K562 (cell line): ENCODE measurements at regions not wholly inside any gene's neighbourhood (a gene's known extent, or its start where the extent isn't known, plus 50 kb on each side); places are given as distances from the start of the nearest gene placed in this dataset.

Experiments
- ATAC-seq: fragments of 200-7000 bp; cut with Tn5 transposase; 3 replicates; pipeline ENCODE4 v1.9.1; 2020; ENCODE audit warnings: moderate library complexity
- BruUV-seq: library from RNA; stranded (reverse); fragments of 400-500 nt; replicated peaks from 2 replicates; lab custom pipeline; 2021; lab: Mats Ljungman, UMichigan
- CTCF ChIA-PET: fragments of 300-600 bp; formaldehyde crosslinking; extraction: SDS; loops from one replicate; lab custom pipeline; 2021; ENCODE audit warnings: low intra/inter-chr PET ratio; lab: Yijun Ruan, JAX
- POLR2A ChIA-PET: fragments of 300-600, 350-650 bp; sonication (Branson Sonifier 250); formaldehyde crosslinking; extraction: SDS; loops from one replicate; lab custom pipeline; 2021; ENCODE audit warnings: antibody characterized with exemption, inconsistent platforms; lab: Yijun Ruan, JAX
- DNase-seq, 4 experiments: peaks; one replicate each; pipeline versions ENCODE4 v3.0.0 to v3.0.0-alpha.2; 2011 to 2018; ENCODE audit warnings: low spot score in 3 of 4, mixed read lengths in 3 of 4; ENCODE audit errors: extremely low read depth in 1 of 4
- FAIRE-seq: peaks from 2 replicates; lab custom pipeline; 2011; peaks lifted over from hg19 to GRCh38; lab: Jason Lieb, UNC
- H2AFZ ChIP-seq: 2 replicates; pipeline ENCODE4 v1.6.0; 2011; ENCODE audit warnings: low read depth, low read length, control low read depth, inconsistent platforms
- H3K27ac ChIP-seq: fragments of 200-600 bp; 3 replicates; pipeline ENCODE4 v1.8.0; 2011; ENCODE audit warnings: low read depth, mild to moderate bottlenecking, control low read depth, inconsistent platforms, low read length, moderate library complexity, mixed read lengths; ENCODE audit errors: extremely low read depth
- H3K27me3 ChIP-seq, 2 experiments: fragments of 300-600 bp in 1 of 2; 2 replicates in 1 of 2; 3 replicates in 1 of 2; pipeline versions ENCODE4 v1.6.0 to v1.8.0; 2011; ENCODE audit warnings: inconsistent platforms in 2 of 2, low read length in 2 of 2, mild to moderate bottlenecking in 1 of 2, mixed read lengths in 1 of 2, moderate library complexity in 1 of 2; ENCODE audit not compliant: control insufficient read depth in 2 of 2, insufficient read depth in 2 of 2
- H3K36me3 ChIP-seq: fragments of 300-600 bp; 3 replicates; pipeline ENCODE4 v1.8.0; 2011; ENCODE audit warnings: mild to moderate bottlenecking, low read length, inconsistent platforms; ENCODE audit not compliant: control insufficient read depth, insufficient read depth
- H3K4me1 ChIP-seq, 2 experiments: fragments of 200-600 bp in 1 of 2; replicated peaks in 1 of 2; 2 replicates in 1 of 2; 3 replicates in 1 of 2; pipeline versions ENCODE4 v1.5.1 to v1.8.0; 2011; ENCODE audit warnings: inconsistent platforms in 2 of 2, low read length in 2 of 2, mild to moderate bottlenecking in 1 of 2, mixed read lengths in 1 of 2, moderate library complexity in 1 of 2; ENCODE audit not compliant: control insufficient read depth in 2 of 2, insufficient read depth in 2 of 2
- H3K4me2 ChIP-seq: 2 replicates; pipeline ENCODE4 v1.6.1; 2011; ENCODE audit warnings: low read length, control low read depth, inconsistent platforms, mixed read lengths; ENCODE audit not compliant: insufficient read depth
- H3K4me3 ChIP-seq: fragments of 200-600 bp; sonication (generic), shearing (Covaris generic); 2 replicates; pipeline ENCODE4 v1.5.1; 2016; ENCODE audit warnings: control low read depth, inconsistent platforms
- H3K79me2 ChIP-seq: fragments of 200-600 bp; 3 replicates; pipeline ENCODE4 v1.8.0; 2011; ENCODE audit warnings: low read length, inconsistent platforms; ENCODE audit not compliant: control insufficient read depth, insufficient read depth
- H3K9ac ChIP-seq, 2 experiments: 2 replicates each; pipeline versions ENCODE4 v1.6.0 to v1.6.1; 2011; ENCODE audit warnings: low read depth in 2 of 2, low read length in 2 of 2, control low read depth in 1 of 2, inconsistent platforms in 1 of 2, mild to moderate bottlenecking in 1 of 2, mixed read lengths in 1 of 2; ENCODE audit not compliant: insufficient read depth in 1 of 2
- H3K9me1 ChIP-seq: one replicate; pipeline ENCODE4 v1.6.0; 2011; ENCODE audit warnings: inconsistent platforms, mild to moderate bottlenecking, low read length, moderate library complexity; ENCODE audit not compliant: control insufficient read depth, insufficient read depth
- H3K9me3 ChIP-seq: replicated peaks from 2 replicates; pipeline ENCODE4 v1.5.1; 2011; ENCODE audit warnings: low read depth, low read length, inconsistent platforms; ENCODE audit not compliant: control insufficient read depth, insufficient read depth
- H4K20me1 ChIP-seq: replicated peaks from 2 replicates; pipeline ENCODE4 v1.6.1; 2011; ENCODE audit warnings: low read length, inconsistent platforms, mixed read lengths; ENCODE audit not compliant: control insufficient read depth, insufficient read depth
- CREB5 ChIP-seq: fragments of 250-450 bp; sonication (Bioruptor Pico); IDR thresholded peaks from 2 replicates; pipeline ENCODE4 v1.5.0; 2020; ENCODE audit warnings: mild to moderate bottlenecking
- CREM ChIP-seq: IDR thresholded peaks from 2 replicates; pipeline ENCODE4 v1.6.1; 2014; ENCODE audit warnings: antibody characterized with exemption, low read depth
- HNRNPL ChIP-seq: fragments of 200-400 bp; formaldehyde crosslinking; IDR thresholded peaks from 2 replicates; pipeline ENCODE4 v1.6.1; 2017; ENCODE audit warnings: low read depth, mild to moderate bottlenecking, low read length
- IFI16 ChIP-seq: fragments of 250-450 bp; sonication (Bioruptor Pico); IDR thresholded peaks from 2 replicates; pipeline ENCODE4 v2.1.2; 2022; ENCODE audit warnings: mild to moderate bottlenecking, inconsistent platforms
- KLF10 ChIP-seq: fragments of 250-450 bp; sonication (Bioruptor Pico); IDR thresholded peaks from 2 replicates; pipeline ENCODE4 v1.6.1; 2021; ENCODE audit warnings: matching md5 sums
- MXI1 ChIP-seq: IDR thresholded peaks from 2 replicates; pipeline ENCODE4 v1.6.1; 2011; ENCODE audit warnings: low read depth, mild to moderate bottlenecking, improper control_type of control experiment, low read length
- NCOA4 ChIP-seq: fragments of 450-650 bp; IDR thresholded peaks from 2 replicates; pipeline ENCODE4 v1.6.1; 2018; ENCODE audit warnings: mild to moderate bottlenecking; ENCODE audit not compliant: partially characterized antibody
- NFIX ChIP-seq: fragments of 250-450 bp; sonication (Bioruptor Pico); IDR thresholded peaks from 2 replicates; pipeline ENCODE4 v1.4.0; 2020; ENCODE audit warnings: low read depth, mild to moderate bottlenecking, moderate library complexity
- PPARD ChIP-seq: fragments of 250-450 bp; sonication (Bioruptor Pico); IDR thresholded peaks from 2 replicates; pipeline ENCODE4 v1.8.0; 2022; ENCODE audit warnings: inconsistent platforms, mild to moderate bottlenecking, moderate library complexity
- RBM22 ChIP-seq: fragments of 200-400 bp; formaldehyde crosslinking; IDR thresholded peaks from 2 replicates; pipeline ENCODE4 v1.6.1; 2018; ENCODE audit warnings: low read length, low read depth; ENCODE audit not compliant: poor library complexity, severe bottlenecking
- SLC30A9 ChIP-seq: fragments of 250-450 bp; sonication (Bioruptor Pico); IDR thresholded peaks from 2 replicates; pipeline ENCODE4 v1.8.0; 2022; ENCODE audit warnings: mild to moderate bottlenecking, moderate library complexity
- SP2 ChIP-seq: IDR thresholded peaks from 2 replicates; pipeline ENCODE4 v1.6.1; 2011; ENCODE audit warnings: mild to moderate bottlenecking, low read depth, low read length, moderate library complexity; ENCODE audit not compliant: poor library complexity, severe bottlenecking; ENCODE audit errors: extremely low read depth
- SRSF9 ChIP-seq: fragments of 200-400 bp; formaldehyde crosslinking; IDR thresholded peaks from 2 replicates; pipeline ENCODE4 v1.6.1; 2017; ENCODE audit warnings: low read depth, low read length, borderline replicate concordance
- ZNF263 ChIP-seq: sonication (generic); formaldehyde crosslinking; IDR thresholded peaks from 2 replicates; pipeline ENCODE4 v1.8.0; 2022; ENCODE audit warnings: mild to moderate bottlenecking, missing genetic modification reagents, borderline replicate concordance
- ZNF274 ChIP-seq: IDR thresholded peaks from 2 replicates; pipeline ENCODE4 v1.6.1; 2011; ENCODE audit warnings: low read depth, mild to moderate bottlenecking, low read length, moderate library complexity, borderline replicate concordance
- WGBS: fragments of 100-300 bp; shearing (Covaris generic); methylation state at CpG from one replicate; pipeline ENCODE4 v1.1.6; 2016; ENCODE audit warnings: low coverage, mixed read lengths; ENCODE audit not compliant: insufficient coverage; ENCODE audit errors: missing lambda C conversion rate; 5-methylcytosine and 5-hydroxymethylcytosine counted together
- in situ Hi-C: fragments of 300-500 bp; cut with MboI; formaldehyde crosslinking; loops from 4 replicates; pipeline ENCODE4 v1.15.0; 2018; ENCODE audit warnings: inconsistent platforms, mixed read lengths
- intact Hi-C: fragments of 100-400 bp; cut with micrococcal nuclease; formaldehyde crosslinking; loops from 2 replicates; pipeline ENCODE4 v1.14.2; 2022
- TF ChIP-seq, protein P1 (sequence below): fragments of 150-350 bp; IDR thresholded peaks from 2 replicates; pipeline ENCODE4 v1.6.1; 2014; ENCODE audit warnings: low read depth, mild to moderate bottlenecking, low read length, borderline replicate concordance
- TF ChIP-seq, protein P2 (sequence below): fragments of 450-650 bp; formaldehyde crosslinking; IDR thresholded peaks from 2 replicates; pipeline ENCODE4 v1.4.0; 2022; ENCODE audit warnings: mild to moderate bottlenecking, moderate library complexity

DNA sequence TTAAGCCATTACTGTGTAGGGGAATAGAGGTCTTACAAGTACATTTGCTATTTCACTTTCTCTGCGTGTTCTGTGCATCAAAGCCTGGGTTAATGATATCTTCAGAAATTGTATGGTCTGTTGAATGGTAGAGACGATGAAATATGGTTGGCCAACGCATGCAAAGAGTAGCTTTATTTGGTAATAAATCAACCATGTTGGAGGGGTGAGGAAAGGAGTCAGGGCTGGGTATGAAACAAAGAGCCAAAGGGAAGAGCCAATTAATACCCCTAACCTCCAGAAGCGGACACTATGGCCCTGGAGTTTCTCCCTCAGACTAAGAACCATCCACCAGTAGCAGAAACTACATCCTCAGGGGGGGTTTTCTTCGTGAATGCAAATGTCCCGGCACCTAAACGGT, 1974.0 kb upstream of the WWC1 start:
- 0% methylated on average over 7 of the region's 7 CpGs for WGBS
- ChIA-PET POLR2A (no interaction called here), CTCF (no interaction called here)
- no peaks in the 10 kb centered on the region for H3K36me3 ChIP-seq
- H3K27me3 ChIP-seq: no peaks in the 10 kb centered on the region
- H3K79me2 ChIP-seq: no peaks in the 10 kb centered on the region
- H3K9me1 ChIP-seq: no peaks in the 10 kb centered on the region
- intact Hi-C loops (no loop called here), in situ Hi-C loops (no loop called here)
- BruUV-seq: no TSS peak
- no peak overlapping the region for H3K9ac ChIP-seq
- TF ChIP-seq PPARD (no peak), SRSF9 (no peak), ZNF274 (no peak), KLF10 (CRISPR knock-in tag) (no peak), ZNF263 (CRISPR knock-in tag) (no peak), IFI16 (CRISPR knock-in tag) (no peak), HNRNPL (no peak), RBM22 (no peak), MXI1 (no peak), CREM (no peak), CREB5 (CRISPR knock-in tag) (no peak), NCOA4 (no peak), SP2 (no peak), SLC30A9 (CRISPR knock-in tag) (no peak), NFIX (CRISPR knock-in tag) (no peak)
- TF ChIP-seq, protein P1, sequence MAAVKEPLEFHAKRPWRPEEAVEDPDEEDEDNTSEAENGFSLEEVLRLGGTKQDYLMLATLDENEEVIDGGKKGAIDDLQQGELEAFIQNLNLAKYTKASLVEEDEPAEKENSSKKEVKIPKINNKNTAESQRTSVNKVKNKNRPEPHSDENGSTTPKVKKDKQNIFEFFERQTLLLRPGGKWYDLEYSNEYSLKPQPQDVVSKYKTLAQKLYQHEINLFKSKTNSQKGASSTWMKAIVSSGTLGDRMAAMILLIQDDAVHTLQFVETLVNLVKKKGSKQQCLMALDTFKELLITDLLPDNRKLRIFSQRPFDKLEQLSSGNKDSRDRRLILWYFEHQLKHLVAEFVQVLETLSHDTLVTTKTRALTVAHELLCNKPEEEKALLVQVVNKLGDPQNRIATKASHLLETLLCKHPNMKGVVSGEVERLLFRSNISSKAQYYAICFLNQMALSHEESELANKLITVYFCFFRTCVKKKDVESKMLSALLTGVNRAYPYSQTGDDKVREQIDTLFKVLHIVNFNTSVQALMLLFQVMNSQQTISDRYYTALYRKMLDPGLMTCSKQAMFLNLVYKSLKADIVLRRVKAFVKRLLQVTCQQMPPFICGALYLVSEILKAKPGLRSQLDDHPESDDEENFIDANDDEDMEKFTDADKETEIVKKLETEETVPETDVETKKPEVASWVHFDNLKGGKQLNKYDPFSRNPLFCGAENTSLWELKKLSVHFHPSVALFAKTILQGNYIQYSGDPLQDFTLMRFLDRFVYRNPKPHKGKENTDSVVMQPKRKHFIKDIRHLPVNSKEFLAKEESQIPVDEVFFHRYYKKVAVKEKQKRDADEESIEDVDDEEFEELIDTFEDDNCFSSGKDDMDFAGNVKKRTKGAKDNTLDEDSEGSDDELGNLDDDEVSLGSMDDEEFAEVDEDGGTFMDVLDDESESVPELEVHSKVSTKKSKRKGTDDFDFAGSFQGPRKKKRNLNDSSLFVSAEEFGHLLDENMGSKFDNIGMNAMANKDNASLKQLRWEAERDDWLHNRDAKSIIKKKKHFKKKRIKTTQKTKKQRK: no peak
- TF ChIP-seq, protein P2, sequence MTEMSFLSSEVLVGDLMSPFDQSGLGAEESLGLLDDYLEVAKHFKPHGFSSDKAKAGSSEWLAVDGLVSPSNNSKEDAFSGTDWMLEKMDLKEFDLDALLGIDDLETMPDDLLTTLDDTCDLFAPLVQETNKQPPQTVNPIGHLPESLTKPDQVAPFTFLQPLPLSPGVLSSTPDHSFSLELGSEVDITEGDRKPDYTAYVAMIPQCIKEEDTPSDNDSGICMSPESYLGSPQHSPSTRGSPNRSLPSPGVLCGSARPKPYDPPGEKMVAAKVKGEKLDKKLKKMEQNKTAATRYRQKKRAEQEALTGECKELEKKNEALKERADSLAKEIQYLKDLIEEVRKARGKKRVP (CRISPR knock-in tag): no peak
- ATAC-seq (no peak), DNase-seq (no peak), FAIRE-seq (no peak)
- H3K4me2 ChIP-seq: no peak overlapping the region
- H3K4me1 ChIP-seq: no peaks in the 10 kb centered on the region
- no peaks in the 10 kb centered on the region for H3K9me3 ChIP-seq
- H2AFZ ChIP-seq: no peak overlapping the region
- no peak overlapping the region for H3K4me3 ChIP-seq
- H3K27ac ChIP-seq: no peak overlapping the region
- no peaks in the 10 kb centered on the region for H4K20me1 ChIP-seq
